H1 (cell line): ENCODE measurements at regions not wholly inside any gene's neighbourhood (a gene's known extent, or its start where the extent isn't known, plus 50 kb on each side); places are given as distances from the start of the nearest gene placed in this dataset.

Source experiments
- CTCF ChIA-PET: fragments of 300-600 bp; sonication (Branson Sonifier 250); formaldehyde crosslinking; loops from one replicate; lab custom pipeline; 2021; ENCODE audit not compliant: partially characterized antibody; lab: Charles Lee
- POLR2A ChIA-PET: fragments of 300-600 bp; sonication (Branson Sonifier 250); formaldehyde crosslinking; loops from one replicate; lab custom pipeline; 2021; ENCODE audit warnings: inconsistent platforms; ENCODE audit not compliant: partially characterized antibody; lab: Charles Lee
- DNase-seq, 2 experiments: peaks; one replicate each; pipeline versions ENCODE4 v3.0.0 to v3.0.0-alpha.2; 2010 to 2022; ENCODE audit warnings: low spot score in 2 of 2, low read depth in 1 of 2, mixed read lengths in 1 of 2
- FAIRE-seq: peaks from 2 replicates; lab custom pipeline; 2011; peaks lifted over from hg19 to GRCh38; lab: Jason Lieb, UNC
- H2AFZ ChIP-seq: 2 replicates; pipeline ENCODE4 v1.8.1; 2012; ENCODE audit warnings: low read length, inconsistent platforms
- H2AK5ac ChIP-seq: 2 replicates; pipeline ENCODE4 v1.6.1; 2013; ENCODE audit warnings: low read depth, low read length
- H2BK120ac ChIP-seq: replicated peaks from 2 replicates; pipeline ENCODE3; 2013; ENCODE audit warnings: low read depth, low read length, inconsistent platforms
- H2BK12ac ChIP-seq: 2 replicates; pipeline ENCODE4 v1.6.1; 2013; ENCODE audit warnings: low read depth, low read length
- H2BK15ac ChIP-seq: 2 replicates; pipeline ENCODE4 v1.6.1; 2013; ENCODE audit warnings: low read length
- H2BK20ac ChIP-seq: 2 replicates; pipeline ENCODE4 v1.6.1; 2013; ENCODE audit warnings: low read length
- H2BK5ac ChIP-seq: 2 replicates; pipeline ENCODE4 v1.6.1; 2013; ENCODE audit warnings: low read depth, low read length
- H3K14ac ChIP-seq: 2 replicates; pipeline ENCODE4 v1.6.1; 2013; ENCODE audit warnings: inconsistent platforms; ENCODE audit not compliant: insufficient read length
- H3K18ac ChIP-seq: 2 replicates; pipeline ENCODE4 v1.6.1; 2013; ENCODE audit warnings: low read length; ENCODE audit errors: extremely low read depth
- H3K23ac ChIP-seq: 2 replicates; pipeline ENCODE4 v1.6.1; 2013; ENCODE audit warnings: inconsistent platforms; ENCODE audit not compliant: insufficient read length
- H3K23me2 ChIP-seq: 2 replicates; pipeline ENCODE4 v1.6.1; 2013; ENCODE audit warnings: low read depth, low read length
- H3K27ac ChIP-seq: 2 replicates; pipeline ENCODE4 v1.6.1; 2011; ENCODE audit warnings: low read depth, low read length, inconsistent platforms
- H3K27me3 ChIP-seq, 4 experiments: replicated peaks in 1 of 4; 1 replicate in 1 of 4; 2 replicates in 3 of 4; pipeline versions ENCODE4 v1.6.1 to v1.8.1; 2011 to 2013; ENCODE audit warnings: low read length in 3 of 4, mild to moderate bottlenecking in 3 of 4, inconsistent platforms in 2 of 4, mixed read lengths in 2 of 4, moderate library complexity in 1 of 4; ENCODE audit not compliant: control insufficient read depth in 3 of 4, insufficient read depth in 3 of 4; ENCODE audit errors: extremely low read depth in 1 of 4
- H3K36me3 ChIP-seq, 4 experiments: 2 replicates each; pipeline versions ENCODE4 v1.6.1 to v1.8.1; 2011 to 2013; ENCODE audit warnings: mild to moderate bottlenecking in 4 of 4, low read length in 3 of 4, moderate library complexity in 2 of 4, control low read depth in 1 of 4, inconsistent platforms in 1 of 4; ENCODE audit not compliant: insufficient read depth in 4 of 4, control insufficient read depth in 2 of 4
- H3K4ac ChIP-seq: replicated peaks from 2 replicates; pipeline ENCODE3; 2013; ENCODE audit warnings: low read length, low read depth, mixed read lengths, inconsistent platforms; ENCODE audit not compliant: insufficient read length
- H3K4me1 ChIP-seq, 4 experiments: replicated peaks in 1 of 4; 1 replicate in 1 of 4; 2 replicates in 3 of 4; pipeline versions ENCODE4 v1.6.1 to v1.8.1; 2011 to 2013; ENCODE audit warnings: low read length in 3 of 4, inconsistent platforms in 2 of 4, mixed read lengths in 1 of 4; ENCODE audit not compliant: insufficient read depth in 4 of 4, control insufficient read depth in 3 of 4
- H3K4me2 ChIP-seq, 2 experiments: 2 replicates each; pipeline versions ENCODE4 v1.6.1 to v1.8.1; 2011 to 2013; ENCODE audit warnings: low read depth in 2 of 2, low read length in 2 of 2, control low read depth in 1 of 2, inconsistent platforms in 1 of 2, mild to moderate bottlenecking in 1 of 2; ENCODE audit not compliant: insufficient read depth in 1 of 2
- H3K4me3 ChIP-seq, 4 experiments: fragments of 200-600, 300-600 bp in 1 of 4; sonication (generic), shearing (Covaris generic), sonication (Bioruptor Twin) in 1 of 4; 2 replicates each; pipeline versions ENCODE4 v1.5.1 to v1.8.1; 2011 to 2016; ENCODE audit warnings: low read length in 4 of 4, low read depth in 3 of 4, control low read depth in 2 of 4, inconsistent platforms in 2 of 4, mild to moderate bottlenecking in 2 of 4, mixed read lengths in 1 of 4, moderate library complexity in 1 of 4; ENCODE audit not compliant: insufficient read depth in 2 of 4; ENCODE audit errors: extremely low read depth in 1 of 4
- H3K56ac ChIP-seq: replicated peaks from 2 replicates; pipeline ENCODE3; 2013; ENCODE audit warnings: low read depth, mild to moderate bottlenecking, mixed read lengths, low read length, inconsistent platforms; ENCODE audit not compliant: insufficient read length
- H3K79me1 ChIP-seq: 2 replicates; pipeline ENCODE4 v1.6.1; 2013; ENCODE audit warnings: low read depth, low read length, control low read depth
- H3K79me2 ChIP-seq, 2 experiments: 2 replicates each; pipeline versions ENCODE4 v1.6.1 to v1.8.1; 2012 to 2013; ENCODE audit warnings: low read length in 2 of 2, mild to moderate bottlenecking in 2 of 2, inconsistent platforms in 1 of 2; ENCODE audit not compliant: insufficient read depth in 2 of 2, control insufficient read depth in 1 of 2
- H3K9ac ChIP-seq, 4 experiments: replicated peaks in 1 of 4; 1 replicate in 1 of 4; 2 replicates in 3 of 4; pipeline versions ENCODE4 v1.6.1 to v1.8.1; 2011 to 2013; ENCODE audit warnings: low read depth in 3 of 4, low read length in 3 of 4, control low read depth in 2 of 4, mild to moderate bottlenecking in 2 of 4, moderate library complexity in 2 of 4, inconsistent platforms in 1 of 4; ENCODE audit errors: extremely low read depth in 1 of 4
- H3K9me3 ChIP-seq, 2 experiments: 2 replicates each; pipeline versions ENCODE4 v1.6.1 to v1.8.1; 2012 to 2013; ENCODE audit warnings: mild to moderate bottlenecking in 2 of 2, moderate library complexity in 2 of 2, control low read depth in 1 of 2, inconsistent platforms in 1 of 2, low read depth in 1 of 2, low read length in 1 of 2, mixed read lengths in 1 of 2; ENCODE audit not compliant: insufficient read depth in 2 of 2
- H4K20me1 ChIP-seq, 2 experiments: replicated peaks in 1 of 2; 2 replicates each; pipeline versions ENCODE3 to v1.8.1; 2011 to 2013; ENCODE audit warnings: inconsistent platforms in 2 of 2, low read length in 2 of 2, mild to moderate bottlenecking in 1 of 2; ENCODE audit not compliant: insufficient read depth in 2 of 2, control insufficient read depth in 1 of 2
- H4K5ac ChIP-seq: 2 replicates; pipeline ENCODE4 v1.6.1; 2013; ENCODE audit warnings: low read length, low read depth, mixed read lengths, inconsistent platforms; ENCODE audit not compliant: insufficient read length
- H4K8ac ChIP-seq: 2 replicates; pipeline ENCODE4 v1.8.0; 2013; ENCODE audit warnings: mild to moderate bottlenecking, moderate library complexity, low read length, inconsistent platforms; ENCODE audit not compliant: insufficient read depth; ENCODE audit errors: extremely low read depth
- H4K91ac ChIP-seq: replicated peaks from 2 replicates; pipeline ENCODE3; 2013; ENCODE audit warnings: low read length, mixed read lengths, inconsistent platforms; ENCODE audit not compliant: insufficient read length
- BCL11A ChIP-seq, 2 experiments: IDR thresholded peaks; one replicate each; pipeline ENCODE4 v1.6.1; 2011; ENCODE audit warnings: low read depth in 2 of 2, low read length in 2 of 2, mild to moderate bottlenecking in 2 of 2
- CBX5 ChIP-seq: fragments of 300-800, 300-1000 bp; sonication (generic); IDR thresholded peaks from 2 replicates; pipeline ENCODE4 v1.7.1; 2016; ENCODE audit warnings: antibody characterized with exemption, low read length, low read depth
- CHD2 ChIP-seq: IDR thresholded peaks from 2 replicates; pipeline ENCODE4 v1.6.1; 2012; ENCODE audit warnings: low read length, improper control_type of control experiment
- EGR1 ChIP-seq: IDR thresholded peaks from 2 replicates; pipeline ENCODE4 v1.6.1; 2011; ENCODE audit warnings: low read depth, low read length, borderline replicate concordance
- PHF8 ChIP-seq: fragments of 200-600 bp; sonication (generic); conservative IDR thresholded peaks from 2 replicates; pipeline ENCODE4 v1.7.1; 2012; ENCODE audit warnings: low read depth, mild to moderate bottlenecking, inconsistent platforms, low read length, moderate library complexity
- SP2 ChIP-seq: IDR thresholded peaks from 2 replicates; pipeline ENCODE4 v1.6.1; 2012; ENCODE audit warnings: mild to moderate bottlenecking, low read length, inconsistent platforms
- TEAD4 ChIP-seq: IDR thresholded peaks from 2 replicates; pipeline ENCODE4 v1.6.1; 2012; ENCODE audit warnings: low read depth, low read length, inconsistent platforms, mixed read lengths
- ZNF274 ChIP-seq: IDR thresholded peaks from 2 replicates; pipeline ENCODE4 v1.7.0; 2012; ENCODE audit warnings: low read length, borderline replicate concordance; ENCODE audit errors: extremely low read depth
- WGBS, 2 experiments: shearing (Covaris generic) in 1 of 2; methylation state at CpG; one replicate each; pipeline versions ENCODE4 v1.1.6 to v1.1.7; 2013 to 2015; ENCODE audit warnings: low lambda C conversion rate in 2 of 2, mixed read lengths in 2 of 2, inconsistent platforms in 1 of 2, low coverage in 1 of 2, missing lambda C conversion rate in 1 of 2; ENCODE audit not compliant: insufficient replicate concordance in 2 of 2, insufficient coverage in 1 of 2, insufficient read length in 1 of 2; ENCODE audit errors: extremely low coverage in 1 of 2, missing lambda C conversion rate in 1 of 2; 5-methylcytosine and 5-hydroxymethylcytosine counted together

- H3K18ac ChIP-seq: no peak overlapping the region
- H3K79me2 ChIP-seq: no peaks in the 10 kb centered on the region
- POLR2A ChIA-PET: interaction anchor here (1.1 kb wide), 1 partner anchor 442 kb away, joined by 3 read pairs; no protein-coding TSS in a partner anchor
- H3K9ac ChIP-seq: no peak overlapping the region
- H2BK5ac ChIP-seq: no peak overlapping the region
- CTCF ChIA-PET: interaction anchor here (0.8 to 4.2 kb wide), 10 partner anchors 14 to 446 kb away, joined by 3 to 26 read pairs (median 4); no protein-coding TSS in a partner anchor
- no peak overlapping the region for H4K91ac ChIP-seq
- H3K4me2 ChIP-seq: no peak overlapping the region
- H4K5ac ChIP-seq: no peak overlapping the region
- H3K23me2 ChIP-seq: no peaks in the 10 kb centered on the region
- no peak overlapping the region for H3K27ac ChIP-seq
- no peaks in the 10 kb centered on the region for H3K4me1 ChIP-seq
- TF ChIP-seq ZNF274: no peak
- no peak for TF ChIP-seq CHD2
- TF ChIP-seq TEAD4: no peak
- TF ChIP-seq CBX5: no peak
- no peak for TF ChIP-seq EGR1
- no peak for TF ChIP-seq SP2
- no peak for TF ChIP-seq PHF8
- no peak for TF ChIP-seq BCL11A (IDR thresholded peaks at IDR 0.05; ENCODE audit: low read depth in 2 of 2, low read length in 2 of 2)
- TF ChIP-seq, all 59 proteins: peak for 0
- Histone ChIP-seq H3K23ac (no peak overlapping the region), H2BK15ac (no peak overlapping the region), H3K14ac (no peak overlapping the region), H2BK20ac (no peak overlapping the region), H3K27me3 (peaks cover 0 to 3% (median 0%) of the 10 kb centered on the region in 4 experiments; a peak in 2 of 7 replicates), H2AK5ac (no peak overlapping the region), H2BK120ac (no peak overlapping the region), H3K36me3 (no peaks in the 10 kb centered on the region), H3K4me3 (no peak overlapping the region), H2BK12ac (no peak overlapping the region), H2AFZ (no peak overlapping the region), H3K79me1 (no peaks in the 10 kb centered on the region), H3K4ac (no peak overlapping the region), H4K20me1 (no peaks in the 10 kb centered on the region), H3K9me3 (0 out of 4 replicates have a peak, but pooled peaks cover 0 to 2% of the 10 kb centered on the region in 2 experiments), H3K56ac (no peak overlapping the region), H4K8ac (no peak overlapping the region)
- WGBS, 2 experiments: 88% methylated on average over 1 of the region's 1 CpG; no CpG with 5 or more reads in 1 of the 2 experiments
- FAIRE-seq (no peak), DNase-seq (no peak)
These were observed 135.5 kb downstream of the NMUR2 start for GRCh38 chr5:152269533-152269932.
